Memory B cell (primary cell): ENCODE measurements at regions not wholly inside any gene's neighbourhood (a gene's known extent, or its start where the extent isn't known, plus 50 kb on each side); places are given as distances from the start of the nearest gene placed in this dataset.

Source experiments
- ATAC-seq: fragments of 150-1000 bp; cut with Tn5 transposase; 2 replicates; pipeline ENCODE4 v1.10.0; 2021; ENCODE audit warnings: low read depth, mild to moderate bottlenecking, moderate library complexity
- DNase-seq, 2 donors: peaks; one replicate each; pipeline ENCODE4 v3.0.0; 2022; ENCODE audit warnings: low spot score in 2 of 2
- H3K27ac Mint-ChIP-seq: one replicate; pipeline ENCODE4 v1.8.0; 2022; ENCODE audit warnings: mild to moderate bottlenecking, moderate library complexity, mixed read lengths
- H3K27me3 Mint-ChIP-seq: one replicate; pipeline ENCODE4 v1.8.0; 2022; ENCODE audit warnings: mixed read lengths
- H3K36me3 Mint-ChIP-seq: one replicate; pipeline ENCODE4 v1.8.0; 2022; ENCODE audit warnings: mild to moderate bottlenecking, mixed read lengths
- H3K4me1 Mint-ChIP-seq: one replicate; pipeline ENCODE4 v1.8.0; 2022; ENCODE audit warnings: mixed read lengths
- H3K4me3 Mint-ChIP-seq: one replicate; pipeline ENCODE4 v1.8.0; 2022; ENCODE audit warnings: mild to moderate bottlenecking, moderate library complexity, mixed read lengths
- H3K9me3 Mint-ChIP-seq: one replicate; pipeline ENCODE4 v1.8.0; 2022; ENCODE audit warnings: mixed read lengths

- H3K27ac Mint-ChIP-seq: no peak overlapping the region
Measured at GRCh38 chr6:144590532-144590931, 305.4 kb downstream of the UTRN start.

GRCh38 chr6:144593392-144593791, 308.3 kb downstream of the UTRN start:
- Mint-ChIP-seq H3K9me3 (no peaks in the 10 kb centered on the region), H3K4me3 (no peak overlapping the region), H3K4me1 (peaks cover 5% of the 10 kb centered on the region), H3K36me3 (peaks cover 14% of the 10 kb centered on the region), H3K27ac (no peak overlapping the region), H3K27me3 (no peaks in the 10 kb centered on the region)
- DNase-seq (no peak), ATAC-seq (no peak)

More at GRCh38 chr6:144590532-144590931, 305.4 kb downstream of the UTRN start:
- DNase-seq (no peak), ATAC-seq (no peak)
- Mint-ChIP-seq H3K4me3 (no peak overlapping the region), H3K36me3 (peaks cover 14% of the 10 kb centered on the region), H3K9me3 (no peaks in the 10 kb centered on the region), H3K4me1 (peaks cover 2% of the 10 kb centered on the region), H3K27me3 (no peaks in the 10 kb centered on the region)

- no peak overlapping the region for H3K27ac Mint-ChIP-seq
- H3K27me3 Mint-ChIP-seq: no peaks in the 10 kb centered on the region
- DNase-seq (no peak), ATAC-seq (no peak)
- peaks cover 5% of the 10 kb centered on the region for H3K4me1 Mint-ChIP-seq
- H3K36me3 Mint-ChIP-seq: peaks cover 19% of the 10 kb centered on the region
- H3K9me3 Mint-ChIP-seq: no peaks in the 10 kb centered on the region
- H3K4me3 Mint-ChIP-seq: no peak overlapping the region
Measured at GRCh38 chr6:144594585-144594984, 309.4 kb downstream of the UTRN start.

GRCh38 chr6:144595266-144595665, 310.1 kb downstream of the UTRN start:
- no peak for DNase-seq
- Mint-ChIP-seq H3K27ac (no peak overlapping the region), H3K4me3 (no peak overlapping the region), H3K27me3 (no peaks in the 10 kb centered on the region), H3K9me3 (peaks cover 2% of the 10 kb centered on the region), H3K4me1 (peaks cover 5% of the 10 kb centered on the region), H3K36me3 (peaks cover 24% of the 10 kb centered on the region)
- no peak for ATAC-seq

- ATAC-seq: no peak
- peaks cover 2% of the 10 kb centered on the region for H3K9me3 Mint-ChIP-seq
- H3K4me3 Mint-ChIP-seq: no peak overlapping the region
- no peaks in the 10 kb centered on the region for H3K27me3 Mint-ChIP-seq
- peaks cover 10% of the 10 kb centered on the region for H3K4me1 Mint-ChIP-seq
- H3K36me3 Mint-ChIP-seq: peaks cover 29% of the 10 kb centered on the region
- no peak for DNase-seq
- no peak overlapping the region for H3K27ac Mint-ChIP-seq
Measured at GRCh38 chr6:144597511-144597910, 312.4 kb downstream of the UTRN start.

- Mint-ChIP-seq H3K36me3 (peaks cover 25% of the 10 kb centered on the region), H3K4me3 (no peak overlapping the region), H3K9me3 (peaks cover 2% of the 10 kb centered on the region), H3K4me1 (peaks cover 8% of the 10 kb centered on the region), H3K27ac (no peak overlapping the region), H3K27me3 (no peaks in the 10 kb centered on the region)
- ATAC-seq: no peak
- no peak for DNase-seq
Measured at GRCh38 chr6:144599615-144600014, 314.5 kb downstream of the UTRN start.

- no peak overlapping the region for H3K27ac Mint-ChIP-seq
- no peaks in the 10 kb centered on the region for H3K27me3 Mint-ChIP-seq
- H3K36me3 Mint-ChIP-seq: peaks cover 27% of the 10 kb centered on the region
- H3K4me1 Mint-ChIP-seq: peaks cover 11% of the 10 kb centered on the region
- ATAC-seq: no peak
- DNase-seq: no peak
- peaks cover 2% of the 10 kb centered on the region for H3K9me3 Mint-ChIP-seq
- H3K4me3 Mint-ChIP-seq: no peak overlapping the region
Measured at GRCh38 chr6:144601221-144601620, 316.1 kb downstream of the UTRN start.

GRCh38 chr6:144602523-144603180, 317.5 kb downstream of the UTRN start:
- peaks cover 33% of the 10 kb centered on the region for H3K36me3 Mint-ChIP-seq
- H3K4me3 Mint-ChIP-seq: no peak overlapping the region
- H3K27me3 Mint-ChIP-seq: no peaks in the 10 kb centered on the region
- peaks cover 2% of the 10 kb centered on the region for H3K9me3 Mint-ChIP-seq
- ATAC-seq: no peak
- H3K27ac Mint-ChIP-seq: no peak overlapping the region
- no peak for DNase-seq
- peaks cover 14% of the 10 kb centered on the region for H3K4me1 Mint-ChIP-seq

- peaks cover 11% of the 10 kb centered on the region for H3K4me1 Mint-ChIP-seq
Measured at GRCh38 chr6:144606083-144606482, 320.9 kb downstream of the UTRN start.

GRCh38 chr6:144607998-144608735, 323.0 kb downstream of the UTRN start:
- ATAC-seq (no peak), DNase-seq (no peak)
- Mint-ChIP-seq H3K4me3 (no peak overlapping the region), H3K9me3 (no peaks in the 10 kb centered on the region), H3K36me3 (peaks cover 22% of the 10 kb centered on the region), H3K27me3 (no peaks in the 10 kb centered on the region), H3K27ac (no peak overlapping the region), H3K4me1 (peaks cover 9% of the 10 kb centered on the region)

More at GRCh38 chr6:144606083-144606482, 320.9 kb downstream of the UTRN start:
- DNase-seq: no peak
- ATAC-seq: no peak
- Mint-ChIP-seq H3K4me3 (no peak overlapping the region), H3K36me3 (peaks cover 28% of the 10 kb centered on the region), H3K9me3 (no peaks in the 10 kb centered on the region), H3K27ac (no peak overlapping the region), H3K27me3 (no peaks in the 10 kb centered on the region)

GRCh38 chr6:144612811-144613210, 327.7 kb downstream of the UTRN start:
- Mint-ChIP-seq H3K4me3 (no peak overlapping the region), H3K4me1 (peaks cover 10% of the 10 kb centered on the region), H3K36me3 (peaks cover 18% of the 10 kb centered on the region), H3K9me3 (no peaks in the 10 kb centered on the region), H3K27ac (no peak overlapping the region), H3K27me3 (no peaks in the 10 kb centered on the region)
- no peak for ATAC-seq
- no peak for DNase-seq

- no peak overlapping the region for H3K4me3 Mint-ChIP-seq
- H3K36me3 Mint-ChIP-seq: peaks cover 12% of the 10 kb centered on the region
- H3K27ac Mint-ChIP-seq: no peak overlapping the region
- ATAC-seq (no peak), DNase-seq (no peak)
- H3K9me3 Mint-ChIP-seq: no peaks in the 10 kb centered on the region
- peaks cover 10% of the 10 kb centered on the region for H3K4me1 Mint-ChIP-seq
- H3K27me3 Mint-ChIP-seq: no peaks in the 10 kb centered on the region
Measured at GRCh38 chr6:144613859-144614258, 328.7 kb downstream of the UTRN start.

- no peak overlapping the region for H3K4me3 Mint-ChIP-seq
- peak overlapping the region; percentile 56 for H3K27ac Mint-ChIP-seq
- peaks cover 15% of the 10 kb centered on the region for H3K4me1 Mint-ChIP-seq
- H3K36me3 Mint-ChIP-seq: peaks cover 6% of the 10 kb centered on the region
- no peaks in the 10 kb centered on the region for H3K27me3 Mint-ChIP-seq
- no peaks in the 10 kb centered on the region for H3K9me3 Mint-ChIP-seq
- no peak for ATAC-seq
- DNase-seq: no peak
Measured at GRCh38 chr6:144615870-144616269, 330.7 kb downstream of the UTRN start.

- no peak overlapping the region for H3K27ac Mint-ChIP-seq
- H3K4me3 Mint-ChIP-seq: no peak overlapping the region
- H3K4me1 Mint-ChIP-seq: peaks cover 17% of the 10 kb centered on the region
- H3K36me3 Mint-ChIP-seq: peaks cover 9% of the 10 kb centered on the region
- DNase-seq: no peak
- no peak for ATAC-seq
- no peaks in the 10 kb centered on the region for H3K9me3 Mint-ChIP-seq
- H3K27me3 Mint-ChIP-seq: no peaks in the 10 kb centered on the region
Measured at GRCh38 chr6:144617191-144617590, 332.1 kb downstream of the UTRN start.

- H3K27ac Mint-ChIP-seq: no peak overlapping the region
- H3K4me1 Mint-ChIP-seq: peaks cover 17% of the 10 kb centered on the region
- H3K9me3 Mint-ChIP-seq: no peaks in the 10 kb centered on the region
- H3K36me3 Mint-ChIP-seq: peaks cover 9% of the 10 kb centered on the region
- H3K27me3 Mint-ChIP-seq: no peaks in the 10 kb centered on the region
- ATAC-seq (no peak), DNase-seq (no peak)
- no peak overlapping the region for H3K4me3 Mint-ChIP-seq
Measured at GRCh38 chr6:144617708-144618107, 332.6 kb downstream of the UTRN start.
